ENCODE measurements at regions not wholly inside any gene's neighbourhood (a gene's known extent, or its start where the extent isn't known, plus 50 kb on each side); places are given as distances from the start of the nearest gene placed in this dataset.

DNA sequence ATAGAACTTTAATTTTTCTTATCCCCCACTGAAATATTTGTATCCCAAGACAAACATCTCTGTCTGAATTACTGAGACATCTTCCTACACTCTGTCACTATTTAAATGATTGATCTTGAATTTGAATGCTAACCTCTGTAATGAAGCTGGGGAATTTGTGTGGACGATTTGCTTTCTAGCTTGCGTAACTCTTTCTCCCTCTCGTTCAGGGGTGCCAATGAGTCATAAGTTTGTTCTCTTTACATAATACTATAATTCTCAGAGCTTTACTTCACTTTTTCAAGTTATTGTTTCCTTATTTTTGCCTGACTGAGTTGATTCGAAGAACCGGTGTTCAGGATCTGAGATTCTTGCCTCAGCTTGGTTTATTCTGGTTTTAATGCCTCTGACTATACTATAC is 783.3 kb upstream of the CADM2 start:
- Histone ChIP-seq H3K27me3 (ENCODE audit: control insufficient read depth, insufficient read depth, low read length) (no peaks in the 10 kb centered on the region), H3K4me3 (ENCODE audit: low read depth, low read length) (no peak overlapping the region), H3K36me3 (ENCODE audit: control insufficient read depth, insufficient read depth, low read length) (no peaks in the 10 kb centered on the region)
- FAIRE-seq, result no peak
- DNase-seq (ENCODE audit: low read depth), result no peak
- no peak for TF ChIP-seq CTCF (IDR thresholded peaks at IDR 0.05; ENCODE audit: insufficient read depth, low read length, severe bottlenecking)

- Histone ChIP-seq H3K4me3 (ENCODE audit: low read depth, low read length) (no peak overlapping the region), H3K36me3 (ENCODE audit: control insufficient read depth, insufficient read depth, low read length) (no peaks in the 10 kb centered on the region), H3K27me3 (ENCODE audit: control insufficient read depth, insufficient read depth, low read length) (no peaks in the 10 kb centered on the region)
- FAIRE-seq, result no peak
- no peak for DNase-seq (ENCODE audit: low read depth)
- no peak for TF ChIP-seq CTCF (IDR thresholded peaks at IDR 0.05; ENCODE audit: insufficient read depth, low read length, severe bottlenecking)
Measured at GRCh38 chr3:84184937-84185336, 773.9 kb upstream of the CADM2 start.

DNA sequence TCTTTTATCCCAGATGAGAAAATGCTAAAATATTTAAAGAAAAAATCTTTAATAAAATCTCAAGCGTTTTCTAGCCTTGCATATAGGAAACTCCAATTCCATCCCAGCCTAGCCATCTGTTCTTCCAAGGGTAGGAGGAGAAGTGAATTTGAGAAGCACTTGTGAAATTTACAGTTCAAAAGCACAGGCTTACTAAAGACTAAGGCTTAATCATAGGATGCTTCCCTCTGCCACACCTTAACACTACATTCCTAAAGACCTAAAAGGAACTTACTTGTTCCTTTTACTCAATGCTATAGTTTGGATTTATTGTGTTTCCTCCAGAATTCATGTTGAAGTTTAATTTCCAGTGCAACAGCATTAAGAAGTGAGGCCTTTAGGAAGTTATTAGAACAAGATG is 764.8 kb upstream of the CADM2 start:
- Histone ChIP-seq H3K27me3 (ENCODE audit: control insufficient read depth, insufficient read depth, low read length) (no peaks in the 10 kb centered on the region), H3K4me3 (ENCODE audit: low read depth, low read length) (no peak overlapping the region), H3K36me3 (ENCODE audit: control insufficient read depth, insufficient read depth, low read length) (no peaks in the 10 kb centered on the region)
- no peak for TF ChIP-seq CTCF (IDR thresholded peaks at IDR 0.05; ENCODE audit: insufficient read depth, low read length, severe bottlenecking)
- FAIRE-seq (no peak), DNase-seq (ENCODE audit: low read depth) (peak; percentile 17)

- H3K4me3 ChIP-seq (ENCODE audit: low read depth, low read length), result no peak overlapping the region
- no peak for FAIRE-seq
- no peak for TF ChIP-seq CTCF (IDR thresholded peaks at IDR 0.05; ENCODE audit: insufficient read depth, low read length, severe bottlenecking)
- no peak for DNase-seq (ENCODE audit: low read depth)
- no peaks in the 10 kb centered on the region for H3K27me3 ChIP-seq (ENCODE audit: control insufficient read depth, insufficient read depth, low read length)
- H3K36me3 ChIP-seq (ENCODE audit: control insufficient read depth, insufficient read depth, low read length), result no peaks in the 10 kb centered on the region
Measured at GRCh38 chr3:84209474-84209873, 749.3 kb upstream of the CADM2 start.

DNA sequence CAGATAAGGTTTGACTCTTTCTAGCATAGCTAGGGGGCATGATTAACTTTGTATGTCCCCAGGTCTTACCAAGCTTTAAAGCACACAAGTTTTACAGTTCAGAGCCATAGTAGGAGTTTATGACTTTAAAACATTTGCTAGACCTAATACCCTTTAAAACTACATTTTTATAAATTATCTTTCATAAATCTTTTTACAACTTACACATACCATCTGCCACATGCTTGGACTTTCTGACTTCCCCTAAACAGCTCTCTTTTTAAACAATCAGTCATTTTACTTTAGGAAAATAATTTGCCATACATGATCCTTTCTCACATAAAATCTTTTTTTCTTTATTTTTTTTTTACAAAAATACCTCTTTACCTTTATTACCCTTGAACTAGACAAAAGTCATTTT is 735.3 kb upstream of the CADM2 start:
- Histone ChIP-seq H3K4me3 (ENCODE audit: low read depth, low read length) (no peak overlapping the region), H3K27me3 (ENCODE audit: control insufficient read depth, insufficient read depth, low read length) (no peaks in the 10 kb centered on the region), H3K36me3 (ENCODE audit: control insufficient read depth, insufficient read depth, low read length) (no peaks in the 10 kb centered on the region)
- FAIRE-seq, result no peak
- TF ChIP-seq CTCF (IDR thresholded peaks at IDR 0.05; ENCODE audit: insufficient read depth, low read length, severe bottlenecking), result no peak
- DNase-seq (ENCODE audit: low read depth), result no peak

GRCh38 chr3:84224262-84224661 is 734.5 kb upstream of the CADM2 start:
- H3K4me3 ChIP-seq (ENCODE audit: low read depth, low read length), result no peak overlapping the region
- no peak for FAIRE-seq
- H3K27me3 ChIP-seq (ENCODE audit: control insufficient read depth, insufficient read depth, low read length), result no peaks in the 10 kb centered on the region
- H3K36me3 ChIP-seq (ENCODE audit: control insufficient read depth, insufficient read depth, low read length), result no peaks in the 10 kb centered on the region
- DNase-seq (ENCODE audit: low read depth), result no peak
- no peak for TF ChIP-seq CTCF (IDR thresholded peaks at IDR 0.05; ENCODE audit: insufficient read depth, low read length, severe bottlenecking)
